GM12892 (cell line): ENCODE measurements at regions not wholly inside any gene's neighbourhood (a gene's known extent, or its start where the extent isn't known, plus 50 kb on each side); places are given as distances from the start of the nearest gene placed in this dataset.

Experiments used
- DNase-seq: peaks from one replicate; pipeline ENCODE4 v3.0.0; 2011; ENCODE audit not compliant: insufficient read length
- FAIRE-seq: peaks from 2 replicates; lab custom pipeline; 2011; peaks lifted over from hg19 to GRCh38; lab: Jason Lieb, UNC
- POLR2A ChIP-seq: IDR thresholded peaks from 2 replicates; pipeline ENCODE4 v1.6.1; 2011; ENCODE audit warnings: low read depth, low read length, control low read depth
- POLR2AphosphoS5 ChIP-seq: IDR thresholded peaks from 2 replicates; pipeline ENCODE4 v1.6.1; 2011; ENCODE audit warnings: low read depth, low read length, control low read depth
- TAF1 ChIP-seq: IDR thresholded peaks from 2 replicates; pipeline ENCODE4 v1.6.1; 2011; ENCODE audit warnings: low read depth, mild to moderate bottlenecking, control low read depth, low read length, borderline replicate concordance

- TF ChIP-seq POLR2A (no peak), TAF1 (no peak), POLR2AphosphoS5 (no peak)
- DNase-seq (no peak), FAIRE-seq (no peak)
Observed at GRCh38 chr6:23518294-23518693, 607.7 kb upstream of the NRSN1 start.

DNA sequence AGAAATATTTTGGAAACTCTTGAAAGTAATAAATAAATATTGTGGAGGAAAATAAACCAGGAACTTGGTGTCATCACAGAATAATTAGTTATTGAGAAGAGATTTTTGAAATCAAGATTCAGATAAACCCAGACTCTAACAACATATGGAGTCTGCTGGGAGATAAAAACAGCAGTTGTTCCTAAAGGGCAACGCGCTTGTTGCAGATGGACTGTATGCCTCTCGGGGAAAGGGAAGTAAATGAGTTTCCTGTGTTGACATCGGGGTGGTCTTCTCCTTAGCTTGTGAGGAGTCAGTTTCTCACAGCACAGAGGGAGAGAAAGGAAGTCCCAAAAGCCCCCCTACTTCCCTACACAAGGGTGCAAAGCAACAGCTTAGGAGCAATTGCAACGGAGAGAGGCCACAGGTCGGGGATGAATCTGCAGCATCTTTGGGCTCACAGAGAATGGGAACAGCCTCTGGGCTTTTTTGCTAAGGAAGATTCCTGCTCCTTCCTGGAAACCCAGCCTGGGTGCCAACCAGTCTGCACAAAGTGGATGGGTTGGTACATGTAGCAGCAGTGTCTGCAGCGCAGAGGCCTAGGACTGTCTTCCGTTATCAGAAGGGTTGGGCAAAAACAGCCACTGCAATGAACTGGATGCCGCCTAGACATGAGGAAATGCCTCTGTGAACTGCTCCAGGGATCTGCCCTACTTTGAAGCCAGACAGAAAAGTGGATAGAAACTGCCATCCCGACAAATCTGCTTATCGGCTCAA, 603.0 kb upstream of the NRSN1 start:
- FAIRE-seq (no peak), DNase-seq (no peak)
- TF ChIP-seq POLR2AphosphoS5 (no peak), POLR2A (no peak), TAF1 (no peak)

GRCh38 chr6:23523771-23524170, 602.2 kb upstream of the NRSN1 start:
- TF ChIP-seq POLR2AphosphoS5 (no peak), POLR2A (no peak), TAF1 (no peak)
- FAIRE-seq, result no peak
- no peak for DNase-seq

- TF ChIP-seq POLR2A (no peak), TAF1 (no peak), POLR2AphosphoS5 (no peak)
- FAIRE-seq, result no peak
- no peak for DNase-seq
Observed at GRCh38 chr6:23524548-23524947, 601.5 kb upstream of the NRSN1 start.

GRCh38 chr6:23526526-23526925, 599.5 kb upstream of the NRSN1 start:
- FAIRE-seq, result no peak

GRCh38 chr6:23529902-23530301, 596.1 kb upstream of the NRSN1 start:
- DNase-seq (no peak), FAIRE-seq (no peak)
- TF ChIP-seq TAF1 (no peak), POLR2A (no peak), POLR2AphosphoS5 (no peak)

More at GRCh38 chr6:23526526-23526925, 599.5 kb upstream of the NRSN1 start:
- no peak for DNase-seq
- TF ChIP-seq POLR2AphosphoS5 (no peak), TAF1 (no peak), POLR2A (no peak)

DNA sequence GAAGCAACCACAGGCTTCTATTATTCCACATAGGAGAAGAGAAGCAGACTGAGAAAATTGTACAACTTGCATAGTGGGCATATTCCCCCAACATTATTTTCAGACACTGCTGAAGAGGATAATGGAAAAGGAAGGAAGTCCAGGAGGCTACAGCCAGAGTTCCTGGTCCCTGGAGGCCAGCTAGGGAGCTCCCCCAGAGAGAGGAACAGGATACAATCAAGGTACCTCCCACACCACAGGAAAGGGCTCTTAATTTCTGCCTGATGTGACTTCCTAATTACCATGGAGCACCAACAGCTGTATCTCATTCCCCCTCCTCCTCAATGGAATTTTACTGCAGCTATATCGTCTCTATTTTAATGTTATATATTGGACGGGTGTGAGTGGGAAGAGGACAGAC, 594.3 kb upstream of the NRSN1 start:
- DNase-seq (no peak), FAIRE-seq (no peak)
- TF ChIP-seq POLR2AphosphoS5 (no peak), POLR2A (no peak), TAF1 (no peak)

- FAIRE-seq (no peak), DNase-seq (no peak)
- TF ChIP-seq TAF1, result no peak
Observed at GRCh38 chr6:23532227-23532626, 593.8 kb upstream of the NRSN1 start.

GRCh38 chr6:23533311-23533710, 592.7 kb upstream of the NRSN1 start:
- no peak for FAIRE-seq
- DNase-seq, result no peak
- TF ChIP-seq POLR2AphosphoS5 (no peak), POLR2A (no peak), TAF1 (no peak)

- TF ChIP-seq POLR2AphosphoS5, result no peak
- TF ChIP-seq POLR2A, result no peak
- no peak for TF ChIP-seq TAF1
- FAIRE-seq (no peak), DNase-seq (no peak)
Observed at GRCh38 chr6:23533944-23534343, 592.1 kb upstream of the NRSN1 start.

GRCh38 chr6:23534351-23534750, 591.7 kb upstream of the NRSN1 start:
- FAIRE-seq (no peak), DNase-seq (no peak)
- no peak for TF ChIP-seq POLR2A
- no peak for TF ChIP-seq TAF1
- no peak for TF ChIP-seq POLR2AphosphoS5

DNA sequence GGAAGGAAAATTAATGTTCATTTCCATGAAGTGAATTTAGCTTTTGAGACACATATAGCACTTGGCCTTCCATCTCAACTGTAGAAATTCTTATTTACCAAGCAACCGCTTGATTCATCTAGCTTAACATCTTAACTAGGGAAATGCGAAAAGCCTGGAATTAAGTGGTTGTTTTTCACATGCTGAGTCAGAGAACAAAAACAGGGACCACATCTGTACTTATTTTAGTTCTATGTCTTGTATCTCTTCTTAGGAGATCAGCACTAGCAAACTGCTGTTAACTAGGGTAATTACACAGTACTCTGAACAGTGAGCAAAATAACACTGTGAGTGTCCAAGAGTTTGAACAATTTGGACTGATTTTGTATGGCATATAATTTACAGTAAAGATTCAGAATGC, 590.9 kb upstream of the NRSN1 start:
- FAIRE-seq, result no peak
- no peak for TF ChIP-seq TAF1
- TF ChIP-seq POLR2AphosphoS5, result no peak
- no peak for TF ChIP-seq POLR2A
- no peak for DNase-seq
